KMS-11 (cell line): ENCODE measurements at regions not wholly inside any gene's neighbourhood (a gene's known extent, or its start where the extent isn't known, plus 50 kb on each side); places are given as distances from the start of the nearest gene placed in this dataset.
"Not testable (repeated sequence)": the region's sequence is repeated elsewhere in the genome, so short reads cannot be mapped to it uniquely, and the experiment has no call there.

Experiments
- H2AFZ ChIP-seq: fragments of 200-600 bp; sonication (generic); 2 replicates; pipeline ENCODE4 v1.6.1; 2016; ENCODE audit warnings: antibody characterized with exemption, mixed run types, low read depth
- H3K27ac ChIP-seq: fragments of 200-600 bp; sonication (generic); 2 replicates; pipeline ENCODE4 v1.6.1; 2016; ENCODE audit warnings: mild to moderate bottlenecking, mixed run types
- H3K27me3 ChIP-seq: fragments of 200-600 bp; sonication (generic); 2 replicates; pipeline ENCODE4 v1.6.1; 2017; ENCODE audit warnings: mild to moderate bottlenecking, low read depth, mixed run types, moderate library complexity; ENCODE audit not compliant: insufficient read depth
- H3K36me3 ChIP-seq: fragments of 200-600 bp; sonication (generic); 2 replicates; pipeline ENCODE4 v1.6.1; 2017; ENCODE audit warnings: mild to moderate bottlenecking, mixed run types; ENCODE audit not compliant: insufficient read depth
- H3K4me1 ChIP-seq: fragments of 200-600 bp; sonication (generic); 2 replicates; pipeline ENCODE4 v1.6.1; 2016; ENCODE audit warnings: mild to moderate bottlenecking, low read depth, mixed run types; ENCODE audit not compliant: poor library complexity, severe bottlenecking
- H3K4me2 ChIP-seq: fragments of 200-600 bp; sonication (generic); 2 replicates; pipeline ENCODE4 v1.7.0; 2016; ENCODE audit warnings: mild to moderate bottlenecking, mixed run types
- H3K4me3 ChIP-seq: fragments of 200-600 bp; sonication (generic); IDR thresholded peaks from 2 replicates; pipeline ENCODE4 v1.6.1; 2017; ENCODE audit warnings: low read depth, low read length, mixed read lengths; ENCODE audit not compliant: insufficient read depth
- H3K79me2 ChIP-seq: fragments of 200-600 bp; sonication (generic); 2 replicates; pipeline ENCODE4 v1.6.1; 2016; ENCODE audit warnings: low read depth, mixed run types; ENCODE audit not compliant: insufficient read depth
- H3K9ac ChIP-seq: fragments of 200-600 bp; sonication (generic); 2 replicates; pipeline ENCODE4 v1.6.1; 2016; ENCODE audit warnings: mild to moderate bottlenecking, mixed run types
- H4K20me1 ChIP-seq: fragments of 200-600 bp; sonication (generic); 2 replicates; pipeline ENCODE4 v1.6.1; 2016; ENCODE audit warnings: mild to moderate bottlenecking, mixed run types; ENCODE audit not compliant: insufficient read depth
- TF ChIP-seq, protein P1 (sequence below): fragments of 200-600 bp; sonication (generic); conservative IDR thresholded peaks from 2 replicates; pipeline ENCODE4 v1.6.1; 2017; ENCODE audit warnings: low read depth, mild to moderate bottlenecking, antibody characterized with exemption, low read length, moderate library complexity, mixed read lengths

DNA sequence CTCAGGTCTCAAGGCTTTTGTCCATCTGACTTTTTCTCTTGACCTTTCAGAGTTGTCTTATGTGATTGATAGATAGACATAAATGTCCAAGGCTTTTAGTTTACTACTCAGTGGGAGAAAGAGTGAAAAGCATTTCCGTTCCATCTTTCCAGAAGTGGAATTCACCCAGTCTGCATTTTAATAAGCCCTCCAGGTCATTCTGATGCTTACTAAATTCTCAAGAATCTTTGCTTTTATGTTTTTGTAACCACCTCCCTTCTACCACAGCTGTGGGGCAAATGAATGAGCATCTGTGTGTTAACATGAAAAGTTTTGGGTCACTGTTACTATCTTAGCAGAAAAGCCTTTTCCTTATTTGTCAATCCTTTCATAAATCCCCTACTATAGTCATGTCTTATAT is 251.4 kb downstream of the LRIG3 start:
- H3K9ac ChIP-seq, result no peak overlapping the region
- H4K20me1 ChIP-seq, result no peaks in the 10 kb centered on the region
- H3K27ac ChIP-seq, result no peak overlapping the region
- H3K36me3 ChIP-seq, result no peaks in the 10 kb centered on the region
- no peak overlapping the region for H2AFZ ChIP-seq
- no peak overlapping the region for H3K4me3 ChIP-seq
- H3K79me2 ChIP-seq, result no peaks in the 10 kb centered on the region
- H3K4me1 ChIP-seq, result no peaks in the 10 kb centered on the region
- TF ChIP-seq, protein P1, sequence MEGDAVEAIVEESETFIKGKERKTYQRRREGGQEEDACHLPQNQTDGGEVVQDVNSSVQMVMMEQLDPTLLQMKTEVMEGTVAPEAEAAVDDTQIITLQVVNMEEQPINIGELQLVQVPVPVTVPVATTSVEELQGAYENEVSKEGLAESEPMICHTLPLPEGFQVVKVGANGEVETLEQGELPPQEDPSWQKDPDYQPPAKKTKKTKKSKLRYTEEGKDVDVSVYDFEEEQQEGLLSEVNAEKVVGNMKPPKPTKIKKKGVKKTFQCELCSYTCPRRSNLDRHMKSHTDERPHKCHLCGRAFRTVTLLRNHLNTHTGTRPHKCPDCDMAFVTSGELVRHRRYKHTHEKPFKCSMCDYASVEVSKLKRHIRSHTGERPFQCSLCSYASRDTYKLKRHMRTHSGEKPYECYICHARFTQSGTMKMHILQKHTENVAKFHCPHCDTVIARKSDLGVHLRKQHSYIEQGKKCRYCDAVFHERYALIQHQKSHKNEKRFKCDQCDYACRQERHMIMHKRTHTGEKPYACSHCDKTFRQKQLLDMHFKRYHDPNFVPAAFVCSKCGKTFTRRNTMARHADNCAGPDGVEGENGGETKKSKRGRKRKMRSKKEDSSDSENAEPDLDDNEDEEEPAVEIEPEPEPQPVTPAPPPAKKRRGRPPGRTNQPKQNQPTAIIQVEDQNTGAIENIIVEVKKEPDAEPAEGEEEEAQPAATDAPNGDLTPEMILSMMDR, result no peak
- H3K4me2 ChIP-seq, result no peak overlapping the region
- no peaks in the 10 kb centered on the region for H3K27me3 ChIP-seq

GRCh38 chr12:58670623-58671022 is 249.7 kb downstream of the LRIG3 start:
- no peak overlapping the region for H3K27ac ChIP-seq
- no peaks in the 10 kb centered on the region for H3K79me2 ChIP-seq
- no peak overlapping the region for H3K4me2 ChIP-seq
- no peaks in the 10 kb centered on the region for H4K20me1 ChIP-seq
- H3K27me3 ChIP-seq, result no peaks in the 10 kb centered on the region
- TF ChIP-seq, protein P1, result no peak
- no peaks in the 10 kb centered on the region for H3K4me1 ChIP-seq
- no peak overlapping the region for H2AFZ ChIP-seq
- no peak overlapping the region for H3K4me3 ChIP-seq
- no peak overlapping the region for H3K9ac ChIP-seq
- H3K36me3 ChIP-seq, result no peaks in the 10 kb centered on the region

DNA sequence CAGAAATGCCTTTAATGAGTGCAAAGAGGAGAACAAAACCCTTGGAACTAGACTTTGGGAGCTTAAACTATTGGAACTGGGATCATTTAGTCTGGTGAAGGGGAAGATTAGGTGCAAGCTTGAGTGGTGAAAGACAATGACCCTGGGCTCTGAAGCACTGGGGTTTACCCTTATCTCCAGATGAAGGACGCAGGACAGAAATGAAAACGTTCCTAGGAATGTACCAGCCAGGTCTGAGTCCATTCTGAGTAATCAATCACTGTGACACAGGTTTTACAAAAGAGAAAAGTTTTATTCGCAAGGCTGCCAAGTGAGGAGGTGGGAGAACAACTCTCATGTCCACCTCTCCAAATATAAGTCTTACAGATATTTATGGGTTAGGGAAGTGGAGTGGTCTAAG is 249.1 kb downstream of the LRIG3 start:
- Histone ChIP-seq H3K27me3 (no peaks in the 10 kb centered on the region), H3K79me2 (no peaks in the 10 kb centered on the region), H3K36me3 (no peaks in the 10 kb centered on the region), H3K4me2 (no peak overlapping the region), H2AFZ (no peak overlapping the region), H3K27ac (no peak overlapping the region), H3K4me3 (no peak overlapping the region), H4K20me1 (no peaks in the 10 kb centered on the region), H3K4me1 (no peaks in the 10 kb centered on the region), H3K9ac (no peak overlapping the region)
- TF ChIP-seq, protein P1, result no peak

DNA sequence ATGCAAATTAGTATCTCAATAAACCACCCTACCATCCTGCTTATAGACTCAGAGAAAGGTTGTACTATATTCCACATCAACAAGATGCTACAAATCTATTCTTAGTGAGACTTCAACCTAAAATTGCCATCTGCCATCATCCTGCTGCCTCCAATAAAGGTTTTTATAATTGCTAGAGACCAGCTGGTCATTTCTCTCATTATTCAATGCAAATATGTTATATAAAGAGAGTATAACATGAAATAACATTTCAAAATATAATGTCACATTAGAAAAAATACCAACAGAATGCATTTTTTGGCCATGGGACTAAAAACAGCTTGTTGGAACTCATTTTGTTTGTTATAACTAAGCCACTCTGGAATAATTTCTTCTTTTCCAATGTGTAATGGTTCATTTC is 247.3 kb downstream of the LRIG3 start:
- Histone ChIP-seq H3K4me2 (no peak overlapping the region), H3K4me3 (no peak overlapping the region), H4K20me1 (no peaks in the 10 kb centered on the region), H3K27ac (no peak overlapping the region), H3K27me3 (no peaks in the 10 kb centered on the region), H3K79me2 (no peaks in the 10 kb centered on the region), H3K9ac (no peak overlapping the region), H2AFZ (no peak overlapping the region), H3K4me1 (no peaks in the 10 kb centered on the region), H3K36me3 (no peaks in the 10 kb centered on the region)
- TF ChIP-seq, protein P1, result no peak

DNA sequence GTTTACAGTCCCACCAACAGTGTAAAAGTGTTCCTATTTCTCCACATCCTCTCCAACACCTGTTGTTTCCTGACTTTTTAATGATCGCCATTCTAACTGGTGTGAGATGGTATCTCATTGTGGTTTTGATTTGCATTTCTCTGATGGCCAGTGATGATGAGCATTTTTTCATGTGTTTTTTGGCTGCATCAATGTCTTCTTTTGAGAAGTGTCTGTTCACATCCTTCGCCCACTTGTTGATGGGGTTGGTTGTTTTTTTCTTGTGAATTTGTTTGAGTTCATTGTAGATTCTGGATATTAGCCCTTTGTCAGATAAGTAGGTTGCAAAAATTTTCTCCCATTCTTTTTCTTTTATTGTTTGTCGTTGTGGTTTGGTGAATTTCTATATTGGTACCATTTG is 242.5 kb downstream of the LRIG3 start:
- not testable (repeated sequence) for H3K27me3 ChIP-seq, H3K36me3 ChIP-seq, H4K20me1 ChIP-seq, H3K4me3 ChIP-seq, H3K9ac ChIP-seq, H3K79me2 ChIP-seq, H2AFZ ChIP-seq, H3K4me2 ChIP-seq, H3K4me1 ChIP-seq, H3K27ac ChIP-seq
